Body of pancreas (tissue), 4 donors: ENCODE measurements at regions not wholly inside any gene's neighbourhood (a gene's known extent, or its start where the extent isn't known, plus 50 kb on each side); places are given as distances from the start of the nearest gene placed in this dataset.

Experiments used
- ATAC-seq: fragments of 150-250 bp; one replicate; pipeline ENCODE4 v1.9.1; 2016
- DNase-seq, 4 donors: peaks; one replicate each; pipeline ENCODE4 v3.0.0-alpha.2; 2019
- H3K27ac ChIP-seq, 4 donors: fragments of 200-600 bp; sonication (generic); 1 replicate in 3 of 4; 2 replicates in 1 of 4; pipeline versions ENCODE4 v1.5.1 to v1.6.1; 2016 to 2019; ENCODE audit warnings: mild to moderate bottlenecking in 1 of 4, mixed read lengths in 1 of 4, moderate library complexity in 1 of 4
- H3K27me3 ChIP-seq, 2 donors: fragments of 200-600 bp; sonication (generic); one replicate each; pipeline ENCODE4 v1.6.0; 2016; ENCODE audit warnings: mild to moderate bottlenecking in 1 of 2
- H3K36me3 ChIP-seq, 2 donors: fragments of 200-600 bp; sonication (generic); replicated peaks in 1 of 2; 2 replicates each; pipeline ENCODE4 v1.5.1; 2016; ENCODE audit warnings: low read depth in 2 of 2; ENCODE audit not compliant: insufficient read depth in 1 of 2
- H3K4me1 ChIP-seq: fragments of 200-600 bp; sonication (generic); one replicate; pipeline ENCODE4 v1.6.0; 2016
- H3K4me3 ChIP-seq, 2 donors: fragments of 200-600 bp; sonication (generic); 1 replicate in 1 of 2; 2 replicates in 1 of 2; pipeline ENCODE4 v1.5.1; 2016 to 2019
- H3K9me3 ChIP-seq, 3 donors: fragments of 200-600 bp; sonication (generic); 1 replicate in 2 of 3; 2 replicates in 1 of 3; pipeline ENCODE4 v1.5.1; 2016
- CTCF ChIP-seq, 7 experiments: fragments of 450-650 bp in 4 of 7; fragments of 200-600 bp in 3 of 7; sonication (generic) in 3 of 7; IDR thresholded peaks; one replicate each; pipeline ENCODE4 v1.5.1; 2016 to 2019; ENCODE audit warnings: antibody characterized with exemption in 7 of 7
- POLR2A ChIP-seq, 3 donors: fragments of 450-650 bp; IDR thresholded peaks; one replicate each; pipeline ENCODE4 v1.6.1; 2016; ENCODE audit warnings: antibody characterized with exemption in 3 of 3, mild to moderate bottlenecking in 2 of 3
- WGBS, 2 donors: methylation state at CpG; one replicate each; pipeline ENCODE4 v1.1.5; 2017; 5-methylcytosine and 5-hydroxymethylcytosine counted together
- intact Hi-C: fragments of 100-400 bp; cut with DNase I; formaldehyde crosslinking; loops from one replicate; pipeline ENCODE4 v1.15.1; 2023

DNA sequence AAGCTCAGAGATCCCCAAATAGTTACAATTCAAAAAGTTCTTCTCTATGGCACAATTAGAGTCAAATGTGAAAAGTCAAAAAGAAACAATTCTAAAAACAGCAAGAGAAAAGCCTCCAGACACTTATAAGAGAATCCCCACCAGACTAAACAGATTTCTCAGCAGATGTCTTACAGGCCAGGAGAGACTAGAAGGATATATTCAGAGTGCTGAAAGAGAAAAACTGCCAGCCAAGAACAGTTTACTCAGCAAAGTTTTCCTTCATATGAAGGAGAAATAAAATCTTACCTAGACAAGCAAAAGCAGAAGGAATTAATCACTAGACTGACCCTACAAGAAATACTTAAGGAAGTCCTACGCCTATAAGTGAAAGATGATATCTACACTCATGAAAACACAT lies 176.1 kb upstream of the OPRM1 start:
- WGBS, 2 donors, result 82 to 92% methylated on average over 1 of the region's 1 CpG
- H3K27ac ChIP-seq, result no peak overlapping the region
- TF ChIP-seq CTCF (IDR thresholded peaks at IDR 0.05) (no peak), POLR2A (IDR thresholded peaks at IDR 0.05) (no peak)
- H3K27me3 ChIP-seq, result no peaks in the 10 kb centered on the region
- DNase-seq (no peak), ATAC-seq (no peak)
- H3K36me3 ChIP-seq, result no peaks in the 10 kb centered on the region
- intact Hi-C loops, result no loop called here
- no peaks in the 10 kb centered on the region for H3K9me3 ChIP-seq
- H3K4me1 ChIP-seq, result no peaks in the 10 kb centered on the region
- no peak overlapping the region for H3K4me3 ChIP-seq

DNA sequence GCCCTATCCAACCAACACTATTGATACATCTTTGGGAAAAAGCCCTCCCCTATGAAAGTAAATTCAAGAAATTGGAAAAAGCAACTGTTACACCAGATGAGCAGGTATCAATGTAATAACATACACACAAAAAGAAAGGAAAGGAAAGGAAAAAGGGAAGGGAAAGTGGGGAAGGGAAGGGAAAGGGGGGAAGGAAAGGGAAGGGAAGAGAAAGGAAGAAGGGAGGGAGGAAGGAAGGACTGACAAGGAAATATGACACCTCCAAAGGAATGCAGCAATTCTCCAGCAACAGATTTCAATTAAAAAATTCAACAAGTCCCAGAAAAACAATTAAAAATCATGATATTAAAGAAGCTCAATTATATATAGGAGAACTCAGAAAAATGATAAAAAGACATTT lies 176.9 kb upstream of the OPRM1 start:
- ATAC-seq (no peak), DNase-seq (no peak)
- TF ChIP-seq POLR2A (IDR thresholded peaks at IDR 0.05), result no peak
- no peak for TF ChIP-seq CTCF (IDR thresholded peaks at IDR 0.05)
- Histone ChIP-seq H3K4me3 (no peak overlapping the region), H3K27ac (no peak overlapping the region), H3K27me3 (no peaks in the 10 kb centered on the region), H3K4me1 (no peaks in the 10 kb centered on the region), H3K36me3 (no peaks in the 10 kb centered on the region), H3K9me3 (no peaks in the 10 kb centered on the region)
- intact Hi-C loops, result no loop called here

DNA sequence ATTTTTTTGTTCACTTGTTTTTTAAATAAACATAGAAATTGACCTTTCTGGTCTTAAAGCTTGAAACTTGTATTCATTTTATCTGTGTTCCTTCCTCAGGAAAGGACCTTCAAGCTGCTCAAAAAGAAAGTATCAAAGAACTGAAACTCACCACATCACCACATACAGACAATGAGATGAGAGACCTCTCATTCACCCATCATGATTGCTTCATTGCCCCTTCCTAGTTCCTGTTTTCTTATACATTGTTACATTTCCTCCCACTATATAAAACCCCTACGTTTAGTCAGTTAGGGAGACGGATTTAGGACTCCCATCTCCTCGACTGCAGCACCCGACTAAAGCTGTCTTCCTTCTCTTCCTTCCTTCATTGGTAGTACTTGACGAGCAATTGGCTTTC lies 180.5 kb upstream of the OPRM1 start:
- intact Hi-C loops, result no loop called here
- H3K9me3 ChIP-seq, result no peaks in the 10 kb centered on the region
- ATAC-seq (no peak), DNase-seq (no peak)
- peaks cover 7% of the 10 kb centered on the region for H3K4me1 ChIP-seq
- WGBS, 2 donors, result 75 to 77% methylated on average over 5 of the region's 5 CpGs
- H3K27ac ChIP-seq, result no peak overlapping the region
- no peaks in the 10 kb centered on the region for H3K27me3 ChIP-seq
- H3K4me3 ChIP-seq, result no peak overlapping the region
- H3K36me3 ChIP-seq, result no peaks in the 10 kb centered on the region
- TF ChIP-seq POLR2A (IDR thresholded peaks at IDR 0.05), result no peak
- no peak for TF ChIP-seq CTCF (IDR thresholded peaks at IDR 0.05)

DNA sequence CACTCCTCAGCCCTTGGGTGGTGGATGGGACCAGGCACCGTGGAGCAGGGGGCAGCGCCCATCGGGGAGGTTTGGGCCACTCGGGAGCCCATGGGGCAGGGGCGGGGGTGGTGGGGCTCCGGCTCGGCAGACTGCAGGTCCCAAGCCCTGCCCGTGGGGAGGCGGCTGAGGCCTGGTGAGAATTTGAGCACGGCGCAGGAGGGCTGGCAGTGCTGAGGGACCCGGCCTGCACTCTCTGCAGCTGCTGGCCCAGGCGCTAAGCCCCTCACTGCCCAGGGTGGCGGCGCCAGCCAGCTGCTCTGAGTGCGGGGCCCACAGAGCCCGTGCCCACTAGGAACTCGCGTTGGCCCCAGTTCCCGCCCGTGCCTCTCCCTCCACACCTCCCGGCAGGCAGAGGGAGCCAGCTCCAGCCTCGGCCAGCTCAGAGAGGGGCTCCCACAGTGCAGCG lies 182.1 kb upstream of the OPRM1 start:
- peaks cover 23% of the 10 kb centered on the region for H3K4me1 ChIP-seq
- TF ChIP-seq POLR2A (IDR thresholded peaks at IDR 0.05) (no peak), CTCF (IDR thresholded peaks at IDR 0.05) (no peak)
- DNase-seq (no peak), ATAC-seq (no peak)
- whole genome bisulfite sequencing, 2 donors, result 96 to 100% methylated on average over 7 to 24 of the region's 24 CpGs
- H3K4me3 ChIP-seq, result no peak overlapping the region
- H3K9me3 ChIP-seq, result no peaks in the 10 kb centered on the region
- intact Hi-C loops, result no loop called here
- no peak overlapping the region for H3K27ac ChIP-seq
- no peaks in the 10 kb centered on the region for H3K27me3 ChIP-seq
- H3K36me3 ChIP-seq, result no peaks in the 10 kb centered on the region

DNA sequence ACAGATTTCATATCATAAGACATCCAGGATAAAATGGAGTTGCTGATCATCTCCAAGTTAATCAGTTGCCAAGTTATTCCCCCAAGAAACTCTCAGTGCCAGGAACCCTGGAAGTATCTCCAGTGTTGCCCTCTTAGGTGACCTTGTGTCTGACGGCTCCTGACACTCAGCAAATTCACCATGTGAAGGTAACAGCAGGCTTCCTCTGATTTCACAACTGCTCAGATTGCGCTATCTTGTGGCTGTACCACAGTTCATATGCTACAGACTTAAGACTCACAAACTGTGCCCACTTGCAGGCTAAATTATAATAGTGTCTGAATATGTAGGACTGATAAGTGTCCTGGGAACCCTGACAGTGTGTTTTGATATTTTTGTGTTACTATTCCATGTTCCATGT lies 186.6 kb upstream of the OPRM1 start:
- WGBS, 2 donors, result 18 to 34% methylated on average over 2 of the region's 2 CpGs
- H3K4me1 ChIP-seq, result peaks cover 26% of the 10 kb centered on the region
- peak overlapping the region in 2 of 4 donors; percentile 10 to 46 for H3K27ac ChIP-seq
- DNase-seq, result peak; percentile 52 to 76 (median 64)
- H3K36me3 ChIP-seq, result no peaks in the 10 kb centered on the region
- no peak overlapping the region for H3K4me3 ChIP-seq
- TF ChIP-seq CTCF (IDR thresholded peaks at IDR 0.05) (peak in 2 of 7 experiments; percentile 11 to 16), POLR2A (IDR thresholded peaks at IDR 0.05) (no peak)
- no peaks in the 10 kb centered on the region for H3K9me3 ChIP-seq
- intact Hi-C loops, result no loop called here
- H3K27me3 ChIP-seq, result no peaks in the 10 kb centered on the region
- ATAC-seq, result peak; percentile 97
